ENCODE measurements at regions not wholly inside any gene's neighbourhood (a gene's known extent, or its start where the extent isn't known, plus 50 kb on each side); places are given as distances from the start of the nearest gene placed in this dataset.

- Histone ChIP-seq H3K9me3 (ENCODE audit: control insufficient read depth, insufficient read depth, low read depth, low read length) (no peaks in the 10 kb centered on the region), H3K4me1 (ENCODE audit: control insufficient read depth, insufficient read depth, low read length) (no peaks in the 10 kb centered on the region), H3K27ac (ENCODE audit: extremely low read depth, low read depth, low read length) (no peak overlapping the region), H3K36me3 (ENCODE audit: control insufficient read depth in 2 of 2, insufficient read depth in 1 of 2, low read length in 2 of 2) (no peaks in the 10 kb centered on the region), H3K4me3 (ENCODE audit: low read depth, low read length) (no peak overlapping the region)
- CTCF ChIA-PET, result no interaction called here
- TF ChIP-seq, protein P1, sequence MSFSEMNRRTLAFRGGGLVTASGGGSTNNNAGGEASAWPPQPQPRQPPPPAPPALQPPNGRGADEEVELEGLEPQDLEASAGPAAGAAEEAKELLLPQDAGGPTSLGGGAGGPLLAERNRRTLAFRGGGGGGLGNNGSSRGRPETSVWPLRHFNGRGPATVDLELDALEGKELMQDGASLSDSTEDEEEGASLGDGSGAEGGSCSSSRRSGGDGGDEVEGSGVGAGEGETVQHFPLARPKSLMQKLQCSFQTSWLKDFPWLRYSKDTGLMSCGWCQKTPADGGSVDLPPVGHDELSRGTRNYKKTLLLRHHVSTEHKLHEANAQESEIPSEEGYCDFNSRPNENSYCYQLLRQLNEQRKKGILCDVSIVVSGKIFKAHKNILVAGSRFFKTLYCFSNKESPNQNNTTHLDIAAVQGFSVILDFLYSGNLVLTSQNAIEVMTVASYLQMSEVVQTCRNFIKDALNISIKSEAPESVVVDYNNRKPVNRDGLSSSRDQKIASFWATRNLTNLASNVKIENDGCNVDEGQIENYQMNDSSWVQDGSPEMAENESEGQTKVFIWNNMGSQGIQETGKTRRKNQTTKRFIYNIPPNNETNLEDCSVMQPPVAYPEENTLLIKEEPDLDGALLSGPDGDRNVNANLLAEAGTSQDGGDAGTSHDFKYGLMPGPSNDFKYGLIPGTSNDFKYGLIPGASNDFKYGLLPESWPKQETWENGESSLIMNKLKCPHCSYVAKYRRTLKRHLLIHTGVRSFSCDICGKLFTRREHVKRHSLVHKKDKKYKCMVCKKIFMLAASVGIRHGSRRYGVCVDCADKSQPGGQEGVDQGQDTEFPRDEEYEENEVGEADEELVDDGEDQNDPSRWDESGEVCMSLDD (tag by site-specific recombination; IDR thresholded peaks at IDR 0.05), result no peak
- TF ChIP-seq ZBTB1 (tag by site-specific recombination; IDR thresholded peaks at IDR 0.05), result no peak
- POLR2A ChIA-PET, result no interaction called here
Measured at GRCh38 chr13:107078229-107078765, 510.4 kb upstream of the ARGLU1 start.

- TF ChIP-seq ZSCAN5A (tag by site-specific recombination; IDR thresholded peaks at IDR 0.05) (no peak), KLF16 (tag by site-specific recombination; IDR thresholded peaks at IDR 0.05) (no peak), ZNF202 (tag by site-specific recombination; IDR thresholded peaks at IDR 0.05; ENCODE audit: borderline replicate concordance) (no peak), MZF1 (tag by site-specific recombination; IDR thresholded peaks at IDR 0.05; ENCODE audit: borderline replicate concordance) (no peak), ZNF521 (tag by site-specific recombination; IDR thresholded peaks at IDR 0.05) (no peak), ZNF529 (tag by site-specific recombination; IDR thresholded peaks at IDR 0.05; ENCODE audit: insufficient replicate concordance) (no peak), ZNF610 (tag by site-specific recombination; IDR thresholded peaks at IDR 0.05; ENCODE audit: borderline replicate concordance) (no peak)
- no peaks in the 10 kb centered on the region for H3K36me3 ChIP-seq (ENCODE audit: control insufficient read depth in 2 of 2, insufficient read depth in 1 of 2, low read length in 2 of 2)
- no peak overlapping the region for H3K27ac ChIP-seq (ENCODE audit: extremely low read depth, low read depth, low read length)
- no peaks in the 10 kb centered on the region for H3K9me3 ChIP-seq (ENCODE audit: control insufficient read depth, insufficient read depth, low read depth, low read length)
- no peaks in the 10 kb centered on the region for H3K4me1 ChIP-seq (ENCODE audit: control insufficient read depth, insufficient read depth, low read length)
- H3K4me3 ChIP-seq (ENCODE audit: low read depth, low read length), result no peak overlapping the region
- POLR2A ChIA-PET, result no interaction called here
- CTCF ChIA-PET, result no interaction called here
Measured at GRCh38 chr13:107076801-107077200, 508.9 kb upstream of the ARGLU1 start.

DNA sequence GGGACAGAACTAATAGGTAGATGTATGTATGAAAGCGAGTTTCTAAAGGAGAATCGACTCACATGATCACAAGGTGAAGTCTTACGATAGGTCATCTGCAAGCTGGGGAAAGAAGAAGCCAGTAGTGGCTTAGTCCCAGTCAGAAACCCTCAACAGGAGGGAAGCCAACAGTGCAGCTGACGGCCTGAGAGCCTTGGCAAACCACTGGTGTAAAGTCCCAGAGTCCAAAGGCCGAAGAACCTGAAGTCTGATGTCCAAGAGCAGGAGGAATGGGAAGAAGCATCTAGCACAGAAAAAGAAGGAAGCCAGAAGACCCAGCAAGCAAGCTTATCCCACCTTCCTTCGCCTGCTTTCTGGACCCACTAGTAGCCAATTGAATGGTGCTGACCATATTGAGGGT, 507.6 kb upstream of the ARGLU1 start:
- ChIA-PET CTCF (no interaction called here), POLR2A (no interaction called here)
- H3K27ac ChIP-seq (ENCODE audit: extremely low read depth, low read depth, low read length), result no peak overlapping the region
- no peaks in the 10 kb centered on the region for H3K4me1 ChIP-seq (ENCODE audit: control insufficient read depth, insufficient read depth, low read length)
- no peaks in the 10 kb centered on the region for H3K9me3 ChIP-seq (ENCODE audit: control insufficient read depth, insufficient read depth, low read depth, low read length)
- H3K4me3 ChIP-seq (ENCODE audit: low read depth, low read length), result no peak overlapping the region
- no peaks in the 10 kb centered on the region for H3K36me3 ChIP-seq (ENCODE audit: control insufficient read depth in 2 of 2, insufficient read depth in 1 of 2, low read length in 2 of 2)
- TF ChIP-seq, protein P2, sequence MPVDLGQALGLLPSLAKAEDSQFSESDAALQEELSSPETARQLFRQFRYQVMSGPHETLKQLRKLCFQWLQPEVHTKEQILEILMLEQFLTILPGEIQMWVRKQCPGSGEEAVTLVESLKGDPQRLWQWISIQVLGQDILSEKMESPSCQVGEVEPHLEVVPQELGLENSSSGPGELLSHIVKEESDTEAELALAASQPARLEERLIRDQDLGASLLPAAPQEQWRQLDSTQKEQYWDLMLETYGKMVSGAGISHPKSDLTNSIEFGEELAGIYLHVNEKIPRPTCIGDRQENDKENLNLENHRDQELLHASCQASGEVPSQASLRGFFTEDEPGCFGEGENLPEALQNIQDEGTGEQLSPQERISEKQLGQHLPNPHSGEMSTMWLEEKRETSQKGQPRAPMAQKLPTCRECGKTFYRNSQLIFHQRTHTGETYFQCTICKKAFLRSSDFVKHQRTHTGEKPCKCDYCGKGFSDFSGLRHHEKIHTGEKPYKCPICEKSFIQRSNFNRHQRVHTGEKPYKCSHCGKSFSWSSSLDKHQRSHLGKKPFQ (tag by site-specific recombination; IDR thresholded peaks at IDR 0.05), result no peak
- no peak for TF ChIP-seq ZNF23 (tag by site-specific recombination; IDR thresholded peaks at IDR 0.05; ENCODE audit: borderline replicate concordance)
- TF ChIP-seq ZNF248 (tag by site-specific recombination; IDR thresholded peaks at IDR 0.05), result no peak
- no peak for TF ChIP-seq PRDM2 (tag by site-specific recombination; IDR thresholded peaks at IDR 0.05; ENCODE audit: borderline replicate concordance)
- TF ChIP-seq ZNF324 (tag by site-specific recombination; IDR thresholded peaks at IDR 0.05), result no peak
- no peak for TF ChIP-seq ZBTB11 (tag by site-specific recombination; conservative IDR thresholded peaks at IDR 0.05; ENCODE audit: low read depth)
- TF ChIP-seq ZNF600 (tag by site-specific recombination; IDR thresholded peaks at IDR 0.05), result no peak
